HPDE6-E6E7 (cell line): ENCODE measurements at regions not wholly inside any gene's neighbourhood (a gene's known extent, or its start where the extent isn't known, plus 50 kb on each side); places are given as distances from the start of the nearest gene placed in this dataset.

ENCODE experiments used
- DNase-seq: peaks from one replicate; pipeline ENCODE4 v3.0.0; 2011; ENCODE audit warnings: missing footprints; ENCODE audit errors: extremely low spot score

DNA sequence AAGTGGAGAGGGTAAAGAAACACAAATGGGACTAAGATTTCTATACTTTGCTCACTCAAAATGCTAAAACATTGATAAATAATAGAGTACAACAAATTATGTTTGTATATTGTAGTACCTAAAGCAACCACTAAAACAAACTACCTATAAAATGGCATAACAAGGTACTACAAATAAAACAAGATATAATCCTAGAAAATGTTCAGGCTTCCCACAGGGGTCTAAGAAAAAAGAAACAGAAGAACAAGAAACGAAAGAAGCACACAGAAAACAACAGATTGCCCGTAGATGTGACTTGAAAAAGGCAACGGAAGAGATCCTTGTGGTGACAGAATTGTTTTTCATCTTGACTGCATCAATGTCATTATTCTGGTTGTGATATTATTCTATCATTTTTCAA is 63.3 kb upstream of the ADGRL4 start:
- DNase-seq: no peak

DNA sequence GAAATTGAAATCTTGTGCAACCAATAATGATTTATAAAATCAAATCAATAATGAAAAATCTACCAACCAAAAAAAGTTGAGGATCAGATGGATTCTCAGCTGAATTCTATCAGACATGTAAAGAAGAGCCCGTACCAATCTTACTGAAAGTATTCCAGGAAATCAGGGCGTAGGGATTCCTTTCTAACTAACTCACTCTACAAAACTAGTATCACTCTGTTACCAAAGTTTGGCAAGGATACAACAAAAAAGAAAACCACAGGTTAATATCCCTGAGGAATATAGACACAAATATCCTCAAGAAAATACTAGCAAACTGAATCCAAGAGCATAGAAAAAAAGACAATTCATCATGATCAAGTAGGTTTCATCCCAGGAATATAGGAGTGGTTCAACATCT is 52.8 kb upstream of the ADGRL4 start:
- no peak for DNase-seq
